ENCODE measurements at regions not wholly inside any gene's neighbourhood (a gene's known extent, or its start where the extent isn't known, plus 50 kb on each side); places are given as distances from the start of the nearest gene placed in this dataset.

DNA sequence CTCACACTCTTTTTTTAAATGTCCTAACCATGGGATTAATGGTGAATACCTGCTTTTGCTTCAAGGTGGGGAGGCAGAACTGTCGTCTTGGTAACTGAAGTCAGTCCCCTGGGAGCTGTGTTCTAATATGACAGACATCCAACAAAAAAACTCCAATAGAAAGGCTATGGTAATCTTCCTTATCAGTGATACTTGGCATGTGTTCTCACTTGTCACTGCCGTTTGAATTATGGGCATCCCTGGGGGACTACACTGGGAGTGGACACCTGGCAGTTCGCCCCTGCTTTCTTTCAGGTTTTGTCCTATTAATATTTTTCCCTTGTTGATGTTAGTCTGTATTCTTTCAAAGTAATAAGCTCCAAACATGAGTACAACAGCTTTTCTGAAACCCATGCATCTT is 252.6 kb downstream of the SLITRK5 start:
- no peak for DNase-seq (ENCODE audit: low read depth, low spot score)
- Histone ChIP-seq H3K4me3 (no peak overlapping the region), H3K36me3 (ENCODE audit: insufficient read depth, low read length) (no peaks in the 10 kb centered on the region), H3K9me3 (ENCODE audit: low read depth, low read length) (no peaks in the 10 kb centered on the region), H3K9ac (ENCODE audit: insufficient read length) (no peak overlapping the region), H3K27ac (no peak overlapping the region)
- no peak for TF ChIP-seq POLR2AphosphoS5 (IDR thresholded peaks at IDR 0.05; ENCODE audit: borderline replicate concordance, low read depth, low read length)
- no peak for TF ChIP-seq EZH2 (IDR thresholded peaks at IDR 0.05)
- no peak for TF ChIP-seq FOXP2 (optimal IDR thresholded peaks at IDR 0.05; ENCODE audit: control extremely low read depth, extremely low read length, insufficient read depth)

DNA sequence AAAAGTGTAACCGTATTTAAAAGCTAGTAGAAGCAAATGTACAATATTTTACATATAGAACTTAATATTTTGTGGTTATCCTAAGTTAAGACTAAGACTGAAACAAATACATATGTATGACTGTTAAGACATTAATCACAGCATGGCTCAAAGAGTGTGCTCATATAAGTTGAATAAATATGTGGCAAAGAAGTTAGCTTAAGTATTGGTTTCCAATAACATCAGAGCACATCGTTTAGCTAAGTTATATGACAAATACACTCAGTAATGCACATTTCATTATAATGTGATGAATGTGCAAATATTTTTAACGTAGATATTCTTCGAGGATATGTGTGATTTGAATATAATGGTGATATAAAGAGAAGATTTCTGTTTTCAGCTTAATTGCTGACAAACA is 253.8 kb downstream of the SLITRK5 start:
- Histone ChIP-seq H3K36me3 (ENCODE audit: insufficient read depth, low read length) (no peaks in the 10 kb centered on the region), H3K4me3 (peak overlapping the region; percentile 9; the same call in 1 of the 2 replicates), H3K27ac (peak overlapping the region; percentile 55; the same call in 1 of the 2 replicates), H3K9me3 (ENCODE audit: low read depth, low read length) (no peaks in the 10 kb centered on the region), H3K9ac (ENCODE audit: insufficient read length) (no peak overlapping the region)
- TF ChIP-seq POLR2AphosphoS5 (IDR thresholded peaks at IDR 0.05; ENCODE audit: borderline replicate concordance, low read depth, low read length) (no peak), FOXP2 (optimal IDR thresholded peaks at IDR 0.05; ENCODE audit: control extremely low read depth, extremely low read length, insufficient read depth) (no peak), EZH2 (IDR thresholded peaks at IDR 0.05) (no peak)
- peak; percentile 8 for DNase-seq (ENCODE audit: low read depth, low spot score)

DNA sequence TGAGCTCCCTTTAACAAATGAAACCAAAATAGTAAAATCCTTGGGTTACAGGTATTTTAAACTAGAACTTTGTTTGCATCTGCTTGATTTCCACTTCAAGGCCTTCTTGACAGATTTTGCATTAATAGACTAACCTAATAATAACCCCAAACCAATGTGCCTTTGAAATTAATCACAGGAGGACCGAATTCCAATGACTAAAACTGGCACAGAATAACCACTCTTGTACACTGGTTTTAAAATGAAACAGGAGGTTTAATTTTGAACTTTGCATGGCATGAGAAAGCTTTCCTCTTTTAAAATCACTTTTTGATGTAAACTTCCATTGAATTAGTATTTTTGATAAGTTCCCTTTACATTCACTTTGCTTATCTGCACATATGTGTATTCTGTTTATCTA is 269.6 kb downstream of the SLITRK5 start:
- TF ChIP-seq POLR2AphosphoS5 (IDR thresholded peaks at IDR 0.05; ENCODE audit: borderline replicate concordance, low read depth, low read length) = no peak
- TF ChIP-seq FOXP2 (optimal IDR thresholded peaks at IDR 0.05; ENCODE audit: control extremely low read depth, extremely low read length, insufficient read depth) = no peak
- TF ChIP-seq EZH2 (IDR thresholded peaks at IDR 0.05) = no peak
- Histone ChIP-seq H3K9me3 (ENCODE audit: low read depth, low read length) (no peaks in the 10 kb centered on the region), H3K4me3 (no peak overlapping the region), H3K27ac (no peak overlapping the region), H3K9ac (ENCODE audit: insufficient read length) (no peak overlapping the region), H3K36me3 (ENCODE audit: insufficient read depth, low read length) (no peaks in the 10 kb centered on the region)
- DNase-seq (ENCODE audit: low read depth, low spot score) = no peak

DNA sequence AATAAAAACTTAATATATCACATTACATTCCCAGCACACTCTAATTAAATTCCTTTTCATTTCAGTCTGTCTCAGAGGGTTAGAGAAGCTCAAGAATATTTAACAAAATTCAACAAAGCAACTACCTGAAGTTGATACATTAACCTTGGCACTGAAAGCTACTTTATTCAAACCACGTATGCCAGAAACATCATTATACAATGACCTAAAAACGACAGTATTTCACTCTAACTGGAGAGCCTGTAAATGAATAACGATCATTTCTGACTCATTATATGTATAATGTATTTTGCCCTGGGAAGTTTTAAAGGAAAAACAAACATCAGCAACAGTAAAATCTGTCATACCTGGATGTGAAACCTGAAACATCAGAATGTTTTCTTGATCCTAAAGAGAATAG is 270.1 kb downstream of the SLITRK5 start:
- TF ChIP-seq POLR2AphosphoS5 (IDR thresholded peaks at IDR 0.05; ENCODE audit: borderline replicate concordance, low read depth, low read length) = no peak
- no peak for TF ChIP-seq EZH2 (IDR thresholded peaks at IDR 0.05)
- TF ChIP-seq FOXP2 (optimal IDR thresholded peaks at IDR 0.05; ENCODE audit: control extremely low read depth, extremely low read length, insufficient read depth) = no peak
- no peak for DNase-seq (ENCODE audit: low read depth, low spot score)
- H3K27ac ChIP-seq = no peak overlapping the region

DNA sequence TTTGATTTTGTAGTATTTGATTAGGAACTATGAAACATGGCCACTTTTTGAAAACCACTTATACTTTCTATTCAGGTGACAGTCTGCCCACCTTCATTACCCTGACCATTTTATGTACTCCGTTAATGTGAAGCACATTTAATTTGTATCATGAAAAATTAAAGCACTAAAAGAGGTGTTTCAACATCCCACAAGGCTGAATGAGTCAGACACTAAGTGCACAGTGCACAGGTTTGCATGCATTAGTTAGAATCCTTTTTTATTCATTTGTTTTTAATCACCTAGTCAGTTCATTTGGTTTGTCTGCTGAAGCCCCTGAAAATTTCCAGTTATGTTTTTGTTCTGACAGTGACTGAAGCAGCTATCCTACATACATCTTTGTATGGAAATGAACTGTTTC is 271.0 kb downstream of the SLITRK5 start:
- Histone ChIP-seq H3K4me3 (no peak overlapping the region), H3K9ac (ENCODE audit: insufficient read length) (no peak overlapping the region), H3K36me3 (ENCODE audit: insufficient read depth, low read length) (no peaks in the 10 kb centered on the region), H3K27ac (no peak overlapping the region), H3K9me3 (ENCODE audit: low read depth, low read length) (no peaks in the 10 kb centered on the region)
- no peak for DNase-seq (ENCODE audit: low read depth, low spot score)
- TF ChIP-seq POLR2AphosphoS5 (IDR thresholded peaks at IDR 0.05; ENCODE audit: borderline replicate concordance, low read depth, low read length) (no peak), FOXP2 (optimal IDR thresholded peaks at IDR 0.05; ENCODE audit: control extremely low read depth, extremely low read length, insufficient read depth) (no peak), EZH2 (IDR thresholded peaks at IDR 0.05) (no peak)

More for the DNA sequence above, 270.1 kb downstream of the SLITRK5 start:
- no peaks in the 10 kb centered on the region for H3K9me3 ChIP-seq (ENCODE audit: low read depth, low read length)
- no peaks in the 10 kb centered on the region for H3K36me3 ChIP-seq (ENCODE audit: insufficient read depth, low read length)
- no peak overlapping the region for H3K4me3 ChIP-seq
- no peak overlapping the region for H3K9ac ChIP-seq (ENCODE audit: insufficient read length)

DNA sequence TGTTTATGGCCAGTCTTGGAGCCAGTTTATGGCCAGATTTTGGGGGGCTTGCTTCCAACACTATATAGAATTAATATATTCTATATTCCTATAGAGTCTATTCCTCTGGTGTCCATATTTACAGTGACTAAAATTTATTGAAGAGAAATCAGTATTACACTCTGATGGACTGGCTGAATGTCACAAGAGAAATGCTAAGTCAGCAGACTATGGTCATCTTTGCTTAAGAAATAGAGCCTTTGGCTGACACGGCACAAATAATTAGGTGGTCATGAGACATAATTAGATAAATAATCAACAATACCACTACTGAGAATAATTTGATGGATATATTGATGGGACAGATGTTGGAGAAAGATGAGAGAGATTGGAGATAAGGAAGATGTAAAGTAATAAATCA is 272.9 kb downstream of the SLITRK5 start:
- no peak for DNase-seq (ENCODE audit: low read depth, low spot score)
- H3K9me3 ChIP-seq (ENCODE audit: low read depth, low read length) = no peaks in the 10 kb centered on the region
- TF ChIP-seq FOXP2 (optimal IDR thresholded peaks at IDR 0.05; ENCODE audit: control extremely low read depth, extremely low read length, insufficient read depth) = no peak
- no peaks in the 10 kb centered on the region for H3K36me3 ChIP-seq (ENCODE audit: insufficient read depth, low read length)
- H3K9ac ChIP-seq (ENCODE audit: insufficient read length) = no peak overlapping the region
- no peak overlapping the region for H3K4me3 ChIP-seq
- H3K27ac ChIP-seq = no peak overlapping the region

DNA sequence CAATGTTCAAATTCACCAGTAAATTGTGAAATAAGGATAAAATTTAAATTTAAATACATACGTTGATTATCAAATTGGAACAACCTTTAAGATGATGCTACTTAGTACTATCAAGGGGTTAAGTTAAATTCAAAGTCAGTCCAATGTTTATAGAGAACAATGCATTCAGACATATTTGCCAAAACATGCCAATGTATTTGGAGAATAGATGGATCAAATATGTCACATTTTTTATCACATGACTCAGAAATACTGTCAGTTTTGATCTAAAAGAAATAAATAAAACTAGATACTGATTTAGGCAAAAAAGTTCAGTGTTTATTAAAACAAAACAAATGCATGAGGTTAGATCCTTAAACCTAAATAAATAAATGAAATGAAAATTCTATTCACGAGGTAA is 281.2 kb downstream of the SLITRK5 start:
- no peak for DNase-seq (ENCODE audit: low read depth, low spot score)
- TF ChIP-seq EZH2 (IDR thresholded peaks at IDR 0.05) = no peak
- Histone ChIP-seq H3K9ac (ENCODE audit: insufficient read length) (no peak overlapping the region), H3K4me3 (no peak overlapping the region), H3K36me3 (ENCODE audit: insufficient read depth, low read length) (no peaks in the 10 kb centered on the region), H3K27ac (no peak overlapping the region), H3K9me3 (ENCODE audit: low read depth, low read length) (no peaks in the 10 kb centered on the region)

DNA sequence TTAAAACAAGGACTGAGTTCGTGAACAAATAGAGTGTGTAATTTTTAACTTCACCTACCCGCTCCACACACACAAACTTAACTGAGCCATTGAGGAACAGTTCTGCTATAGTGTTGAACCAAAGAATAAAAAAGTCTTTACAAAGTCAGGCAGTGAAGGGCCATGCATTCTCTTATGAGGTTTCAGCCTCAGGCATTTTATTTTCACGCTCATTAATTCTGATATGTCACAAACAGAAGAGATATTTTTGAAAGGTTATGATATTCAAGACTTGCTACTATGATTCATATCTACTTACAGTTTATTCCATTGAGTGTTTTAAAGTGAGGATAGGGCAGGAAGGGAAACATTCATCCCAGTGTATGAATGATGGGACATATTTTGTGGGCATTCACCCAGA is 282.2 kb downstream of the SLITRK5 start:
- Histone ChIP-seq H3K4me3 (no peak overlapping the region), H3K9ac (ENCODE audit: insufficient read length) (no peak overlapping the region), H3K27ac (peak overlapping the region; percentile 39; the same call in 1 of the 2 replicates), H3K36me3 (ENCODE audit: insufficient read depth, low read length) (no peaks in the 10 kb centered on the region), H3K9me3 (ENCODE audit: low read depth, low read length) (no peaks in the 10 kb centered on the region)
- peak; percentile 66 for DNase-seq (ENCODE audit: low read depth, low spot score)
- TF ChIP-seq FOXP2 (optimal IDR thresholded peaks at IDR 0.05; ENCODE audit: control extremely low read depth, extremely low read length, insufficient read depth) (no peak), POLR2AphosphoS5 (IDR thresholded peaks at IDR 0.05; ENCODE audit: borderline replicate concordance, low read depth, low read length) (no peak), EZH2 (IDR thresholded peaks at IDR 0.05) (no peak)

DNA sequence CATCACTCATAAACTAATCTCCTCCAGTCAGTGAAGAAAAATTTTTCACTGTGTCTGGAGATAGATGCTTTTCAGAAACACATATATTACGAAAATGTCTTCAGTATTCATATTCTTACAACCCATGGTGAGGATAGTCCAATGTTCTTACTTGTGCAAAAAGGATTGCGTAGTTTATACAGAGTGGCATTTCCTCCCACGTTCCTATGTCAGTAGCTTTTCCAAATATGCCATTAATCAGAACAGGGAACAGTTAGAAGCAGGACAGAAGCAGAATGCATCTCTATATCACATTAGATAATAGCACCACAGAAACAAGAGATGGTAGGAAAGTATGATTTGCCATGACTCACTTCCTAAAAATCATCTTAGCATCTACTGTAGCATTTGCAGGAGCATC is 282.9 kb downstream of the SLITRK5 start:
- no peak for DNase-seq (ENCODE audit: low read depth, low spot score)
- no peak overlapping the region for H3K27ac ChIP-seq
- no peak for TF ChIP-seq POLR2AphosphoS5 (IDR thresholded peaks at IDR 0.05; ENCODE audit: borderline replicate concordance, low read depth, low read length)
- TF ChIP-seq EZH2 (IDR thresholded peaks at IDR 0.05) = no peak
- TF ChIP-seq FOXP2 (optimal IDR thresholded peaks at IDR 0.05; ENCODE audit: control extremely low read depth, extremely low read length, insufficient read depth) = no peak
- H3K9ac ChIP-seq (ENCODE audit: insufficient read length) = no peak overlapping the region
- no peaks in the 10 kb centered on the region for H3K9me3 ChIP-seq (ENCODE audit: low read depth, low read length)
- no peak overlapping the region for H3K4me3 ChIP-seq
- H3K36me3 ChIP-seq (ENCODE audit: insufficient read depth, low read length) = no peaks in the 10 kb centered on the region
